SK-N-MC (cell line): ENCODE measurements at regions not wholly inside any gene's neighbourhood (a gene's known extent, or its start where the extent isn't known, plus 50 kb on each side); places are given as distances from the start of the nearest gene placed in this dataset.

Experiments
- EZH2 ChIP-seq: fragments of 200-600 bp; sonication (generic); IDR thresholded peaks from one replicate; pipeline ENCODE4 v1.6.1; 2017; ENCODE audit warnings: antibody characterized with exemption
- FOXP2 ChIP-seq: optimal IDR thresholded peaks from 2 replicates; pipeline ENCODE3; 2011; ENCODE audit warnings: mild to moderate bottlenecking, moderate library complexity; ENCODE audit not compliant: insufficient read depth; ENCODE audit errors: extremely low read length, control extremely low read depth
- POLR2AphosphoS5 ChIP-seq: IDR thresholded peaks from 2 replicates; pipeline ENCODE4 v1.6.1; 2012; ENCODE audit warnings: mild to moderate bottlenecking, low read depth, low read length, borderline replicate concordance

DNA sequence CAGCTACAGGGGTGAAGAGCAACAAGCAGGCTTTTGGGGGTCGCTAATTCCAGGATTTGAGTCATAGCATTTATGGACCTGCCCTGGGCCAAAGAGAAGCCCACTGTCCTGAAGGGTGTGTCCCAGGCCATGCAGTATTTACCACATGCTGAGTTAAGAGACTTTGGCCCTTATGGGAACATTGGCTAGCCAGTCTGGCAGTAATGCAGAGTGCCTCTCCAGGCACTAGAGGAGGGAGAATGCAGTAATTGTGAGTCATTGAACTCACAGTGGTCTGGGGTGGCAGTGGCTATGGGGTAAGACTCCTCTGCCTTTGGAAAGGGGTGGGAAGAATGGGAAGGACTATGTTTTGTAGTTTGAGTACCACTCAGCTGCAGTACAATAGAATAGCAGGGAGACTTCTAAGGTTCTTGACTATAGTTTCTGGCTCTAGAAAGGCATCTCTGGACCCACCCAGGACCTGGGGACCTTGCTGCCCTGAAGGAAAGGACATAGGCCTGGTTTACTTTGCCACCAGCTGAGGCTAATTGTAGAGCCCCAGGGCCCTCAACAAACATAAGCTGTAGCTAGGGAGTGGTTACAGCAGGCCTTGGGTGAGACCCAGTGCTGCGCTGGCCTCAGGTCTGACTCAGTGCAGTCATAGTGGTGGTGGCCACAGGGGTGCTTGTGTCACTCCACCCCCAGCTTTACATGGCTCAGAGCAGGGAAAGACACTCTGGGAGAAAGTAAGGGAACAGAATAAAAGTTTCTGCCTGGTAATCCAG, 520.9 kb downstream of the HTR1B start:
- TF ChIP-seq POLR2AphosphoS5 (no peak), EZH2 (no peak), FOXP2 (no peak)
